Activated CD8-positive, alpha-beta memory T cell treated with anti-CD3 and anti-CD28 coated beads, Interleukin-2, amount 50 U/mL, for 24 hours (primary cell): ENCODE measurements at regions not wholly inside any gene's neighbourhood (a gene's known extent, or its start where the extent isn't known, plus 50 kb on each side); places are given as distances from the start of the nearest gene placed in this dataset.

Experiments
- DNase-seq: peaks from one replicate; pipeline ENCODE4 v3.0.0-alpha.2; 2020; ENCODE audit errors: extremely low read depth

DNA sequence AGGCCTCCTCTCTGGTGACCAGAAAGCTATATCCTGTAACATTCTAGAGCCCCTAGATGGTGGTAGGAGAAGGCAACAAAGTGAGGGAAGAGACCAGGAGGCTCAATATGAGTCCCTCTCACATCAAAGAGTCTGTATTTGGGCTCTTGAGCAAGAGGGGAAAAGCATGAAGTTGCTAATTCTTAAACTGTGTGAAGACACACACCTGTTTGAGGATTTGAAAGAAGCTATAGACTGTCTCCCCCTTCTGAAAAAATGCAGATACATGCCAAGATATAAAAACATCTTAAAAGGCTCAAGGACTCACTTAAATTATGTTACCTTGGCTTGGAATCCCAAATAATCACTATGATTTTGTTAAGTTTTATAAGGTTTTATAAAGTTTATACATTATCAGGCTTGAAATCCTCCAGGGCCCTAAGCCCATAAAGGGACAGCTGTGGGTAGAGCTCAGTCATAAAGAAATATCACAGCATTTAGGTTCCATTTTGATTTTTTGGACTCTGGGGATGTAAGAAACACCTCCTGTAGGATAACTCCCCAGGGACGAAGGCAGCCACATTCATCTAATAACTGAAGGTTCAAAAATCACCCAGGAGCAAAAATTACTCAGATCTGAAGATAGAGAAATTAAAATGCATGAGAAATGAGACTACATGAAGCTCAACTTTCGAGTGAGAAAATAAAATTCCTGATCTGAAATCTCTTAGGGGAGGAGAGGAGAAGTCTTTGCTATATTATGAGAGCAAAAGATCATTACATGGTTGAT is 136.1 kb upstream of the LGALSL start:
- DNase-seq = no peak

- DNase-seq = no peak
Observed at GRCh38 chr2:64318476-64318748, 135.6 kb upstream of the LGALSL start.

DNA sequence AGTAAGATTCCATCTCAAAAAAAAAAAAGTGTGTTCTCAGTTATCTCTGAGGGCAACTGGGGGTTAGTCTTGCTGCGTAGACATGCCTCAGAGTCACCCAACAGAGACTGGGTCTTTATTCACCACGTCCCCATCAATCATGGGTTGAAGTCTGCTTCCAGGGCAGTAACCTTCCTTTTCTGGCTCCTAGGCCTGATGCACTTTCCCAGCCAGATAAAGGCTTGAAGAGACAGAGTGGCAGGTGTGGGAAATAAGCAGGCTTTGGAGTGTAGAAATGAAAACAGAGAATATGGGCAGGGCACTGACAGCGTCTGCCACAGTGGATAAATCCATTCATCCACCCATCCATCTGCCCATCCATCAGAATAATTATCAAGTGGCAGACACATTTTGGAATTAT is 134.1 kb upstream of the LGALSL start:
- no peak for DNase-seq

DNA sequence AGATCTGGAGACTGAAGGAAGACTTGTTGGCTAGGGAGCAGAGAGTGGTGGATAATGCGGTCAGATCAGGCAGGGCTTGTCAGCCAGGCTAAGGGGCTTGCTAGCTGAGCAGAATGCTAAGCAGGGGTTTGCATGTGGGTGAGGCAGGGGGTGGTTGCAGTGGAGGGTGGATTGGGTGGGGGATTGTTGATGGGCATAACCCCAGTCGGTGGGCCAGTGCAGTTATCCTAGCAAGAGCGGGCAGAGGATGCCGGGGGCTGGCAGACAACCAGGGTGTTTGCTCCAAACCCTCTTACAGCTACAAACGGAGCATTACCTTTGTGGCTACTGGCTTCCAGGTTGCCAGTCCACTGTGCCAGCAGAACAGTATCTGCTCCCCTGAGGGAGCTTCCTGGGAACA is 131.5 kb upstream of the LGALSL start:
- DNase-seq = no peak

DNA sequence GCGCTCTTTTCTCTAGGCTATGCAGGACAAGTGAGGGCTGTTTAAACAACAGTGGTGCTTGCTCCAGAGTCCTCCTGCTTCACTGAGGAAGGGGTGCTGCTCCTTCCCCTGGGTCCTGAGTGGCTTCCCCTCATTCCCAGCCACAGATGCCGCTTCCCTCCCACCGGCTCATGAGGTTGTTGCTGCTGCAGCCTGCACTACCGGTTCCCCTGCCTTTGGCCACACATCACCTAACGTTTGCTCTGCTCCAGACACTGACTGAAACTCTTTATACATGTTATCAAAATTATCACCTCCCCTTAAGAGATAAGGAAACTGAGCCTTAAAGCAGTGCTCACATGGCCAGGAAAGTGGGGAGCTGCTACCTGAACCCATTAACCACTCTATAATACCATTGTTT is 130.8 kb upstream of the LGALSL start:
- no peak for DNase-seq

- DNase-seq = no peak
Observed at GRCh38 chr2:64324746-64325410, 129.1 kb upstream of the LGALSL start.

DNA sequence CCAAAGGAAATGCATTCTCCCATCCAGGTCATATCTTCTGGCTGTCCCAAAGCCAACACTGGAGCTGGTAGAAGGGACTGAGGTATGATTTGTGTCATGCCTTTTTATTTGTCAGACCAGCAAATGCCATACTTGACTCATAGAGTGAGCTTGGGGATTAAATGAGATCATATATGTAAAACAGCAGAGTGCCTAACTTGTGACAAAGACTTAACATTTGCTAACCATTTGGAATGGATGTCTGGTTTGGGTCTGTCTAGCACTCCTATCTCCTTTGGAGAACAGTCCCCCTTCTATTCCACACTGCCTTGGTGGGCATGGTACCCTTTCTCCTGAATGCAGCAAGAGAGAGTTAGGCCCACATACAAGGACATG is 128.5 kb upstream of the LGALSL start:
- DNase-seq = no peak

GRCh38 chr2:64325852-64326577 is 127.9 kb upstream of the LGALSL start:
- DNase-seq = peak; percentile 25

- no peak for DNase-seq
Observed at GRCh38 chr2:64326578-64327050, 127.3 kb upstream of the LGALSL start.

DNA sequence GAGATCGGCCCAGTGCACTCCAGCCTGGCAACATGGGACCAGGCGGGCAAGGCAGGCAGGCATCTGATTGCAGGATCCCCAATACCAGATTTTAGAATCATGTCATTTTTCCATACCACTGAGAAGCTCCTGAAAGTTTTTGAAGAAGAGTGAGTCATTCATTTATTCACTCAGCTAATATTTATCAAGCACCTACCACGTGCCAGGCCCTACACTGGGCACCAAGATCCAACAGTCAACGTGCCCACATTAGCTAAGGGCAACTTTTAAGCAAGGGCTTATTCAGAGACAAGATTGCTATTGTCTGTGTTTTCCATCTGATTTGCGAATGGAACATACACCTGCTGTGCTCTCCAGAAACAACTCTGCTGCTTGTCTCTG is 126.8 kb upstream of the LGALSL start:
- no peak for DNase-seq

GRCh38 chr2:64327510-64328414 is 126.2 kb upstream of the LGALSL start:
- no peak for DNase-seq

DNA sequence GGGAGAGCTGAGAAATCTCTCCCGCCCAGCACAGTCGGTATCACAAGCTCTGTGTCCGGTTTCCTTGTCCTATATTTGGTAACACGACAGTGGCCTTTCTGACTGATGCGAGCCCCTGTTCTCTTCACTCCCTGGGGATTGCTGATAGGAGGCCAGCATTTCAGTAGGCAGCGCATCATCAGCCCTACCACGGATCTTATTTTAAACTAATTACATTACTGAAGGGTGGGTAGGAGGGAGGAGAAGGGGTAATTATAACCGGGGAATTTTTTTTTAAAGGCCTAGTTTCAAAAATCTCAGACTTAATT is 125.6 kb upstream of the LGALSL start:
- DNase-seq = no peak

GRCh38 chr2:64328756-64329155 is 125.2 kb upstream of the LGALSL start:
- no peak for DNase-seq

DNA sequence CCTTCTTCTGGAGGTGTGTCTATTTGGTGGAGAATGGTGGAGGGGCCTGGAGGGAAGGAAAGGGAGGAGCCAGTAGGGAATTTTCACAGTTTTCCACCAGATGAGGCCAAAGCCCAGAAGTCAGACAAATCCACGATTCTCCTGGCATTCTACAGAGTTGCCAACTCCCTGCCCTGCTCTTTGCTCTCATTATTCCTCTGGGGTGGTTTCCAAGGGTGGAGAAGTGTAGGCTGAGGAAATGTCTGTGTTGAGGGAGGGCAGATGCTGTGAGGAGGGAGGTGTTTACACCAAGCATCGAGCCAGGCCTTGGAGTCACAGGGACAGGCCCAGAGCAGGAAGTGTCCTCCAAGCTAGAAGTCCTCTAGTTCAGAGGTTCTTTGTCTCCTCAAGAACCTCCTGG is 124.1 kb upstream of the LGALSL start:
- no peak for DNase-seq

GRCh38 chr2:64330281-64331113 is 123.5 kb upstream of the LGALSL start:
- DNase-seq = peak; percentile 59

DNA sequence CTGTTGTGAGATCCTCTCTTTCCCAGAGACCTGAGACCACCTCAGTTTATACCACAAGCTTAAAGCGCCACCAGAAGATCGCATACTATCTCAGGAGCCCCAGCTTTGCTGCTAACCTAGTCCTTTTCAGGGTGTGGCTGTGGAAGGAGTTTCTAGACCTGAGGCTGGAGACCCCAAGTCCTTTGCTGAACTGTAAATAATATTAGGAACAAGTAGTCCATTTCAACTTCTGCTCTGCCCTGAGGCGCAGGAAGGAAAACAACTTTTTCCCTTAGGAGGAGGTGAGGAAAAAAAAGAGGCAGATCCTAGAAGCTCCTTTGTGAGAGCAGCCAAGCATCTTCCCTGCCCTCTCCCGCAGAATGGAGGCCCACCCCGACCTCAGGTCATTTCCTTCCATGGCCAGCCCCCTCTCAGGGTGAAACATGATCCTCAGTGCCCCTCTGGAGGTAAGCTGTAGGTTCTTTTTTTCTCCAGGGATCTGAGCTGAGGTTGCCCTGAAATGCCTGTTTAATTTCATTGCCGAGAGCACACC is 122.8 kb upstream of the LGALSL start:
- no peak for DNase-seq

DNA sequence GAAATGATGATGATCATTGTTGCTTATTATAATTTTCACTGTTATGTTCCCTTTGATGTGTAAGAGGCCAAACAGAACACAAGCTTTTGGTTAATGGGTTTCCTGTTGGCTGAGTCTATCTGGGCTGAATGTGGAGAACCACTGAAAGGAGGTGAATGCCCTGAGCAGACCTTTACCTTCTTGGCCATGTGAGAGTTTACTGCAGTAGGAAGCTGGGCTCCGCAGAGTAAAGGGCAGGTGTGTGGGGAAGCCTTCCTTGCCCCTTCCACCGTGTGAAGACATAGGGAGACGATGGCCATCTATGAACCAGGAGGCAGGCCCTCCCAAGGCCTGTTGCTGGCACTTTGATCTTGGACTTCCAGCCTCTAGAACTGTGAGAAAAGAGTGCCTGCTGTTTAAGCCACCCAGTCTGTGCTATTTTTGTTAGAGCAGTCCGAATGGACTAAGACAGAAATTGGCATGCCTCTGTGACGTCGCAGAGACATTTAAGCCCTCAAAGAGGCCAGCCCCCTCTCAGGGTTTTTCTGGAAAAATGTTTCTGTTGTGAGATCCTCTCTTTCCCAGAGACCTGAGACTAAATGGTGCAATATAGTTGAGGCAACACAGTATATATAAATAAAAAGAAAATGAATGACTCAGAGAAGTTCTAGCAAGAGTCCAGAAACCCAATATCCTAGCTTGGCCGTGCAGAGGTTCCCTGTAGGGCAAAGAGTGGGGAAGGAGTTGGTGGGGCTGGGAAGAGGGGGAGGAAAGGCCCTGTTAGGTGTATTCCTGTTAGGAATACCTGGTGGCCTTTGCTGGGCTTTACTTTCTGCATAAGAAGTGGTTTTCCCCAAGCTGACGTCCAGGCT is 121.9 kb upstream of the LGALSL start:
- no peak for DNase-seq

DNA sequence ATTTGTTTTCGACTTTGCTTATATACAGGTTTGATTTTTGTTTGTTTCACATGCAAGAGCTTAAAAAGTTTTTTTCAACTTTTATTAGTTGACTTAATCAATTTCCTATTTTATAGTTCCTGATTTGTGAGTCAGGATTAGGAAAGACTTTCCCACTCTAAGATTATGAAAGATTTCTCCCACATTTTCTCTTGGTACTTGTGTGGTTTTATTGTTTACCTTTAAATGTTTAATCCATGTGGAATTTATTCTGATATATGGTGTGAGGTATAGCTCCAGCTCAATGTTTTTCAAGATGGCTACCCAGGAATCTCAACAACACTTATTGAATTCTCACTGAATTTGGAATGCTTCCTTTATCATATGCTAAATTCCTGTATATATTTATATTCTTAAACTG is 117.8 kb upstream of the LGALSL start:
- no peak for DNase-seq

- DNase-seq = no peak
Observed at GRCh38 chr2:64337314-64337713, 116.6 kb upstream of the LGALSL start.

- no peak for DNase-seq
Observed at GRCh38 chr2:64338108-64338507, 115.9 kb upstream of the LGALSL start.
